LNCAP (cell line): ENCODE measurements at regions not wholly inside any gene's neighbourhood (a gene's known extent, or its start where the extent isn't known, plus 50 kb on each side); places are given as distances from the start of the nearest gene placed in this dataset.

Source experiments
- TF ChIP-seq, protein P1 (sequence below): fragments of 450-650 bp; IDR thresholded peaks from 2 replicates; pipeline ENCODE4 v1.5.1; 2017; ENCODE audit warnings: mild to moderate bottlenecking

DNA sequence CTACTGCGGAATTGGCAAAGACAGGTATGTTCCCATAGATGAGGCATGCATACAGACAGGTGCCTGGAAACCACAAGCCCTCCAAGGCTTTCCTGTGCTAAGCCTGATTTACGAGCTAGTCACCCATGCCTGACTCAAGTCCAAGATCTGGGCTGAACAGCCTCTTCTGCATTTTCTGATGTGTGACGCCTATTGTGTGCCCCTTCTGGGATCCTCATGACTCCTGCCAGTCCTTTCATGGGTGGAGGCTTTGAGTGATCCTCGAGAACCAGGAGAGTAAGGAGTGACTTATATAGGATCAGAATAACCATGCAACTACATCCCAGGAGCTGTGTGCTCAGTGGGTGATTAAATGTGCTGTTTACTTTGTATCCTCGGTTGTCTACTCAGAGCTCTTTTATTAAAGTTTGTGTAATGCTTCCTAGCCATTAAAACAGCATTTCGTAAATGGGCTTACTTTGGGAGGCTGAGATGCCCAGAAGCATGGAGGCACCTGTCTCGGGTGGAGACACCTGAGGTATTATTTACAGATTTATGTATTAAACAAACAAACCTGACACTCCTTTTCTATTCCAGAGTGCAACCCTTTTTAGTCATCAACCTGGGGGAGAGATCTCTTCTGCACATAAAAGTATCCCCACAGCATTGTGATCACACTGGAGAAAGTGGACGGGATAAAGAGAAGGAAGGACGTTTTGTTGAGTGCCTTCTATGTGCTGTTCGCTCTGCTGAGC, 373.0 kb upstream of the DYNLRB2 start:
- TF ChIP-seq, protein P1, sequence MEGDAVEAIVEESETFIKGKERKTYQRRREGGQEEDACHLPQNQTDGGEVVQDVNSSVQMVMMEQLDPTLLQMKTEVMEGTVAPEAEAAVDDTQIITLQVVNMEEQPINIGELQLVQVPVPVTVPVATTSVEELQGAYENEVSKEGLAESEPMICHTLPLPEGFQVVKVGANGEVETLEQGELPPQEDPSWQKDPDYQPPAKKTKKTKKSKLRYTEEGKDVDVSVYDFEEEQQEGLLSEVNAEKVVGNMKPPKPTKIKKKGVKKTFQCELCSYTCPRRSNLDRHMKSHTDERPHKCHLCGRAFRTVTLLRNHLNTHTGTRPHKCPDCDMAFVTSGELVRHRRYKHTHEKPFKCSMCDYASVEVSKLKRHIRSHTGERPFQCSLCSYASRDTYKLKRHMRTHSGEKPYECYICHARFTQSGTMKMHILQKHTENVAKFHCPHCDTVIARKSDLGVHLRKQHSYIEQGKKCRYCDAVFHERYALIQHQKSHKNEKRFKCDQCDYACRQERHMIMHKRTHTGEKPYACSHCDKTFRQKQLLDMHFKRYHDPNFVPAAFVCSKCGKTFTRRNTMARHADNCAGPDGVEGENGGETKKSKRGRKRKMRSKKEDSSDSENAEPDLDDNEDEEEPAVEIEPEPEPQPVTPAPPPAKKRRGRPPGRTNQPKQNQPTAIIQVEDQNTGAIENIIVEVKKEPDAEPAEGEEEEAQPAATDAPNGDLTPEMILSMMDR, result no peak

DNA sequence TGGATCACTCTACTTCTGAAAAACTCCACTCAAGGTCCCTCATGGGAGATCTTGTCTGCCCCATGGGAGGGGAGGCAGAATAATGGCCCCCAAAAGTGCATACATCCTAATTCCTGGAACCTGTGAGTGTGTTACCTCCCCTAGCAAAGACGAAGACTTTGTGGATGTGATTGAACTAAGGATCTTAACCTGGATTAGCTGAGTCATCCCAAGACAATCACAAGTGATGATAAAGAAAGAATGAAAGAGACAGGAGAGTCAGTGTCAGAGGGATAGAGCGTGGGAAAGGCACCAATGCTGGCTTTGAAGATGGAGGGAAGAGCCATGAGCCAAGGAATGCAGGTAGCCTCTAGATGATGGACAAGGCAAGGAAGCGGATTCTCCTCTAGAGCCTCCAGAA, 374.7 kb upstream of the DYNLRB2 start:
- TF ChIP-seq, protein P1, result no peak

DNA sequence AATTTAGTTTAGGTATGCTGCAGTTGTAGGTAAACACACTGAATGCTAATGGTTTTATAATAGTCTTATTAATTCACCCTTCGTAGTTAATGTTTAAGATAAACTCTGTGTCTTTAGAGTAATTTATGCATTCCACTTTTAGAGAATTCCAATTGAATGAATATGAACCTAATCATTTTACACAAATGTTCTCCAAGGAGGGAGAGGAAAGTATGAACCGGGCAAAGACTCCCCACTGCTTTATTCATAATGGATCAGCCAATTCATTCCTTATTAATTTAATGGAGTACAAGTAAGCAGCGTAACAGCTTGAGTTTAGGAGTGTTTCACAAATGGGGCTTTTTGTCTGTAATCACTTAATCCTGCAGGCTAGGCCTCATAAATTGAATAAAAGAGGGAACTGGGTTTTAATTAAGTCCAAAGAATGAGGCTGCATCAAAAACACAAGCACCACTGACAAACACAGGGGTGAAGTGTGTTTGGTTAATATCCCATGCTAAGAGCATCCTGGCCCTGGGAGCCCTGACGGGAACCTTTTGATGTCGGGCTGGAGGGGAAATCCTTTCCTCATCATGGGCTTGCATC, 375.7 kb upstream of the DYNLRB2 start:
- TF ChIP-seq, protein P1, result no peak

DNA sequence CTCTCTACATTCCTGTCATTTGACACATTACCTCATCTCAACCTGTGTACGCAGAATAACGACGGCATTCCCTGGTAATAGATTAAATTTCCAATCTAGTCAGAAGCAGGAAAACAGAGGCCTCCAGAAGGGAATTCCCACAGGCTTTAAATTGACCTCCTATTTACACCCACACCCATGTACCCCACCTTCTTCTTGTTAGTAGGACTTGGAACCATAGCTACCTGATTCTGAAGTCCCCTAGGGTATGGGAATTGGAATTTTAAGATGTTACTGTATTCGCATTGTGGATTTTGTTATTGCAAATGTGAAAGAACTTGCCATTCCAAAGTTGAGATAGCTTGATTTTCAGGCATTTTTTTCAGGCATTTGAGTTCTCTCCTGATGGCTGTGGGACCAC, 377.5 kb upstream of the DYNLRB2 start:
- TF ChIP-seq, protein P1, result no peak

DNA sequence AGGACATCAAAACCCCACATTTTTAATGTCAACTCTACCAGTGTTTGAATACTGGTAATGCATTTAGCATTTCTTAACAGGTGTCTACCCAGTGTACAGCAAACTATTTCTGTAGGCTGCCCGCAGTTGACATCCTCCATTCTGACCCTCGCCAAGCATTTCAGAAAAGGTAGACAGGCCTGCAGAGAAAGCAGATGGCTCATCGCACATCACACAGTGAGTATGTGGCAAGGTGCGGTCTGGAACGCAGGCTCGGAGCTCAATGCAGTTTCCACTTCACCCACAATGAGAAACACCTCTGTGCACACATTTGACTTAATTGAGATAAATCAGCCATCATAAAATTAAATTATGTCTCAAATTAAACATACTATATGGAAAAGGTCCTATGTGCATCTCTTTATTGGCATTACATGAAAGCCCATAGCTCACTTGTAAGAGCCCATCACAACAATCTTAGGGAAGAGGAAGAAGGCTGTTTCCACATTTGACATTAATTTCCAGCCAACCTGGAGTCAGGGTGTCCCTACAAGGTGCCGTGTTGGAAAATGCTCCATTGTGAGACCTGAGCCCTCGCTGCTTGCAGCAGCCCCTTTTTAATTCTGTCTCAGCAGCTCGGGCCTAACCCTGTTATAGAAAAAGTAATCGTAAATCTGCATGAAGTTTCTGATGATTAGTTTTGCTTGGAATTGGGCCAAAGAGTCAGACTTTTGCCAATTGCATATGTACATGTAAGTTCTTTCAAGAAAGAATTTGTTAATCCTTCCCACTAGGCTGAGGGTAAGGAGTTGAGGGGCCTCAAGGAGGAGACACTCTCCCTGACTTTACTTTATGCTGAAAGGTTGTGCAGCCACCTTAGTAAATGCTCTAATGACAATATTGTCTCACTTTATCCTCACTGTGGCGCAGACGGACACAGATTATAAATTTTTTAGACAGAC, 378.7 kb upstream of the DYNLRB2 start:
- TF ChIP-seq, protein P1, result no peak

DNA sequence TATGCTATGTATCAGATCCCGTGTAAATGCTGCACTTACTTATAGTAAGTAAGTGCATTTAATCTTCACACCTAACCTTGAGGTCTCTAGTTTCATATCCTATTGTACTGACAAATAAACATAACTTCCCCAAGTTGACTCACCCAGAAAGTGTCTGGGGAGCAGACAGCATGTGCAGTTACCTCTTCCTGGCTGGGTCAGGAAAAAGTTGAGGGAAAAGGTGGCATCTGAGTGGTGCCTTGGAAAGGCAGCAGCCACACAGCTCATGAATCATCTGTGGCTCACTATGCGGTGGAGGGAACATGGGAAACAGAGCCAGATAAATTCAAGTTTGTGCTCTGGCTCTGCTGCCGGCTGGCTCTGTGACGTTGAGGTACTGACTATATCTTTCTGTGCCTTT, 382.0 kb upstream of the DYNLRB2 start:
- TF ChIP-seq, protein P1, result no peak

DNA sequence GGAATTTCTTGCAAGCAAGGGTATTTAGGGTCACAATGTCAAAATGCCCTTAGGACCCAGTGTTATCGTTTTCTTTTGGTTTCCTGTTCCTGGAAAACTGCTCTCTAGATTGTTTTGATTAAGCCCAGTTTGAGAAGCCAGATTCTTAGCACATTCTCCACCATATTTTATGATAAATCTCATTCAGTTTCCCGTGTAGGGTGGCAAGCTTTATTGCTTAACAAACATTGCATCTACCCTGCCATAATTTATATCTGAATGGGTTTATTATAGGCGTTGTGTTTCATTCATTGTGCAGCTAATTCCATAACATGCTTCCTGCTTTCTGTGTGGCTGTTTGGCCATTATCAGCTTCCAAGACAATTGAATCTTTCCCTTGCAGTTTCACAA, 389.1 kb upstream of the DYNLRB2 start:
- TF ChIP-seq, protein P1, result no peak
